22Rv1 (cell line): ENCODE measurements at regions not wholly inside any gene's neighbourhood (a gene's known extent, or its start where the extent isn't known, plus 50 kb on each side); places are given as distances from the start of the nearest gene placed in this dataset.

ENCODE experiments used
- H3K27ac ChIP-seq: fragments of 450-650 bp; 2 replicates; pipeline ENCODE4 v1.5.1; 2017
- ZFX ChIP-seq: fragments of 450-650 bp; IDR thresholded peaks from 2 replicates; pipeline ENCODE4 v1.6.1; 2017; ENCODE audit warnings: antibody characterized with exemption, borderline replicate concordance
- TF ChIP-seq, protein P1 (sequence below): fragments of 450-650 bp; IDR thresholded peaks from 2 replicates; pipeline ENCODE4 v1.5.1; 2017; ENCODE audit warnings: mild to moderate bottlenecking

DNA sequence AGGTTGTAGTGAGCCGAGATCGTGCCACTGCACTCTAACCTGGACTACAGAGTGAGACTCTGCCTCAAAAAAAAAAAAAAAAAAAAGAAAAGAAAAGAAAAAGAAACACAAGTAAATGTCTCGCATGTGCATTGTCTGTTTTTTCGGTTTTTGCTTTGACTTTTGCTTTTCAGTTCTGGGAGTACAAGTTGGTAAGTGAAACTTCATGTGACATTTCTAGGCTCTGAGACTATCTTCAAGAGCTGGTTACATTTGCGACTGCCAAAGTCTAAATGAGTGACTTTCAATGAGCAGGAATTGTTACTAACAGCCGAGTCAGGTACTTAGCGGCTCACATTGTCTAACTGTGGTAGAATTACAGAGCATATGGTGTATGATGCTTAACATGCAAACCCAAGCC is 107.0 kb upstream of the CELF2 start:
- TF ChIP-seq ZFX: no peak
- TF ChIP-seq, protein P1, sequence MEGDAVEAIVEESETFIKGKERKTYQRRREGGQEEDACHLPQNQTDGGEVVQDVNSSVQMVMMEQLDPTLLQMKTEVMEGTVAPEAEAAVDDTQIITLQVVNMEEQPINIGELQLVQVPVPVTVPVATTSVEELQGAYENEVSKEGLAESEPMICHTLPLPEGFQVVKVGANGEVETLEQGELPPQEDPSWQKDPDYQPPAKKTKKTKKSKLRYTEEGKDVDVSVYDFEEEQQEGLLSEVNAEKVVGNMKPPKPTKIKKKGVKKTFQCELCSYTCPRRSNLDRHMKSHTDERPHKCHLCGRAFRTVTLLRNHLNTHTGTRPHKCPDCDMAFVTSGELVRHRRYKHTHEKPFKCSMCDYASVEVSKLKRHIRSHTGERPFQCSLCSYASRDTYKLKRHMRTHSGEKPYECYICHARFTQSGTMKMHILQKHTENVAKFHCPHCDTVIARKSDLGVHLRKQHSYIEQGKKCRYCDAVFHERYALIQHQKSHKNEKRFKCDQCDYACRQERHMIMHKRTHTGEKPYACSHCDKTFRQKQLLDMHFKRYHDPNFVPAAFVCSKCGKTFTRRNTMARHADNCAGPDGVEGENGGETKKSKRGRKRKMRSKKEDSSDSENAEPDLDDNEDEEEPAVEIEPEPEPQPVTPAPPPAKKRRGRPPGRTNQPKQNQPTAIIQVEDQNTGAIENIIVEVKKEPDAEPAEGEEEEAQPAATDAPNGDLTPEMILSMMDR: no peak

GRCh38 chr10:10911035-10911434 is 106.6 kb upstream of the CELF2 start:
- TF ChIP-seq, protein P1: no peak
- TF ChIP-seq ZFX: no peak
- H3K27ac ChIP-seq: no peak overlapping the region

More for the DNA sequence above, 107.0 kb upstream of the CELF2 start:
- H3K27ac ChIP-seq: no peak overlapping the region

DNA sequence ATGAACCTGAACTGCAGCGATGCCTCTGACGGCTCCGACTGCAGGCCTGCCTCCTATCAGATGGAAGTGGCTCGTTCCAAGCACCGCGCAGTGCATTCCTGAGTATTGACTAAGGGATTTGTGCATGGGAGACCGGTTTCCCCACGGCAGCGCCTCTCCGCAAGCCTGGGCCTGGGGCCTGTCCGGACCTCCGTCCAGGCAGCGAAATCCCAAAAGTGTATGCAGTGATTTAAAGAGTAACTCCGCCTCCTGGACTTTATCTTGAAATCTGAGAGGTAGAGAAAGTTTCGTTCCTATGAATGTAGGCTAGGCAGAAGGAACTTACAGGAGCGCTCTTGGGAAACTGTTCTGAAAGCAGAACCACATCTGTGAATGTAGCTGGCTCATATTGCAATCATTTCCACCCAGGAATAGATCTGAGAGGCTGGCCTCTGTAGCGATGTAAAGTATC is 106.2 kb upstream of the CELF2 start:
- TF ChIP-seq ZFX: no peak
- TF ChIP-seq, protein P1: no peak
- no peak overlapping the region for H3K27ac ChIP-seq

DNA sequence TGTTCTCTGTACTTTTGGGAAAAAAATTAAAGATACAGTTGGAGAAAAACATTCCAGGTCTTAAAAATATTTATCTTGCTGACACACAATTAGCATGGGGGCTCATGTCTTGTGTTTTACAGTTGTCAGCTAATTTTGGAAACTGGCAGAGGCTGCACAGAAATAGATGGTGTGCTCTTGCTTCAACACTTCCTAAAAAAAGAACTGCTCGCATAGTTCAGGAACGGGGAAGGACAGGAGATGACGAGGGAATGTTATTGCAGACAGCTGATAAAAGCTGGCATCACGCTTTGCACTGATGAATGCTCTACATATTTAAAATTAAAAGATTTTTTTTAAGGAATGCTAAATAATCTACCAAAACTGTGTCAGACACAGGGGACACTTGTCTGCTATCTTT is 103.5 kb upstream of the CELF2 start:
- no peak overlapping the region for H3K27ac ChIP-seq
- no peak for TF ChIP-seq ZFX
- TF ChIP-seq, protein P1: no peak

DNA sequence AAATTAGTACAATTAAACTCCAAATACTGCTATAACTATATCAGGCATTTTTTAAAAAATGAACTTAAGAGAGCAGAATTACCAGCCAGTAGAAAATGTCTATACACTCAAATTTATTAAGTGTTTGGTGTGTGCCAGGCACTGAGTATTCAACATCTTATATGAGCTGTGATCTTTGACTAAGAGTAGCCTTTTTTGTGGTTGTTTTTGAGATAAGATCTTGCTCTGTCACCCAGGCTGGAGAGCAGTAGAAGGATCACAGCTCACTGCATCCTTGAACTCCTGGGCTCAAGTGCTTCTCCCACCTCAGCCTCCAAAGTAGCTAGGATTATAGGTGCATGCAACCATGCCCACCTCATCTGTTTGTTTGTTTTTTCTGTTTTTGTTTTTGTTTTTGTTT is 102.5 kb upstream of the CELF2 start:
- TF ChIP-seq, protein P1: no peak
- no peak for TF ChIP-seq ZFX
- H3K27ac ChIP-seq: no peak overlapping the region

DNA sequence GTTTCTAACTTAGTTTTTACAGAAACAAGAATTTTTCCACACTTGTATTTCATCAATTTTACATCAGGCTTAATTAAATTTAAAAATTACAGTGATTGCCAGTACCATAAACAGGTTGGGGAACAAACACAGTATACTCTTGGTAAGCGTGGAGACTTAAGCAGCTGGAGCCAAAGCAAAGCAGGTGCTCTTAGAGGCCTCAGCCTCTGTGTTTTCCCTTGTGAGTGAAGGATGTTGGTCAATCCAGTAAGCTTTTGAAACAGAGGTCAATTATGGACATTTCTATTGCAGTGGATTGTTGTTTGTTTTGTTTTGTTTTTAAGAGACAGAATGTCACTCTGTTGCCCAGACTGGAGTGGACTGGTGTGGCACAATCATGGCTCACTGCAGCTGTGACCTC is 100.6 kb upstream of the CELF2 start:
- H3K27ac ChIP-seq: no peak overlapping the region
- no peak for TF ChIP-seq ZFX
- TF ChIP-seq, protein P1: no peak

DNA sequence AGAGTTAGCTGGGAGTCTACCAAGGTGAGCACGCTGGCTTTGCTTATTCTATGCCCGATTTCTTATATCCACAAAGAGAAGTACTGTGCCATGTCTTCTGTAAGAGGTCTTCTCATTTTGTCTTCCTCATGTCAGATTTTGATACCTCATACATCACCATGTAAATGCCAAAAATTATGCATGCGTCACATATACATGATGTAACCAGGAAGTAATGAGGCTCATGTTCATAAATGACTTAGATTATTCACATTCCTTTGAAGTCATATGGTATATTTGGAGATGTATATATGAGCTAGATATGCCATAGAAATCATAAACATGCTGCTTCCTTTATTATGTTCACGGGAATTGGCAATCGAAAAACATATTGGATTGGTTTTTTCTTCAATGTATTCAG is 97.7 kb upstream of the CELF2 start:
- H3K27ac ChIP-seq: no peak overlapping the region
- no peak for TF ChIP-seq ZFX
- TF ChIP-seq, protein P1: no peak
